ENCODE measurements at regions not wholly inside any gene's neighbourhood (a gene's known extent, or its start where the extent isn't known, plus 50 kb on each side); places are given as distances from the start of the nearest gene placed in this dataset.

DNA sequence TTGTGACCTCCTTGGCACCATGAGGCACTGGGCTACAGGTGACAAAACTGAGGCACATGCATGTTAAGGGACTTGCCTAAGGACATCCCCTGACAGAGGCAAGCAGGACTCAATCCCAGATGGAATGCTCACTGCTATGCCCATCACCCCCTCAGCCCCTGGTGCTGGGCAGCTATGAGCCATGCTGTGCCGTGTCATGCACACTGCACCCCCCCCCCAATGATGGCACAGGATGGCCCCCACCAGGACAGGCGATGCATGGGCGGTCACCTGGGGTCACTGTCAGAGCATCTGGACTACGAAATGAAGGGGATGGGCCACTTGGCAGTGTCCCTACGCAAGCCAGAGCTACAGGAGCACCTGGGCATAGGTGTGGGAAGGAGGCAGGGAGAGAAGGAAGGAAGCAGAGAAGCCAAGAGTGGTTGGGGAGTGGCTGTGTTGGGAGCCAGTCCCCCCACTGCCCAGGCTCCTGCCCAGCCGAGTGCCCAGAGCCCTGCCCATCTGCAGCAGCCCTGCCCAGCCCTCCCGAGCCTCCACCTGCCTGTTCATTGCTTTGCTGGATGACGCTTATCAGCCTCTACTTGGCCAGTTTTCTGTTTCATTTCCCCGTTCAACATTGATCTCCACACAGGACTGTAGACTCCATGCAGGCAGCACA is 84.9 kb upstream of the DIO3 start:
- no peak for DNase-seq

DNA sequence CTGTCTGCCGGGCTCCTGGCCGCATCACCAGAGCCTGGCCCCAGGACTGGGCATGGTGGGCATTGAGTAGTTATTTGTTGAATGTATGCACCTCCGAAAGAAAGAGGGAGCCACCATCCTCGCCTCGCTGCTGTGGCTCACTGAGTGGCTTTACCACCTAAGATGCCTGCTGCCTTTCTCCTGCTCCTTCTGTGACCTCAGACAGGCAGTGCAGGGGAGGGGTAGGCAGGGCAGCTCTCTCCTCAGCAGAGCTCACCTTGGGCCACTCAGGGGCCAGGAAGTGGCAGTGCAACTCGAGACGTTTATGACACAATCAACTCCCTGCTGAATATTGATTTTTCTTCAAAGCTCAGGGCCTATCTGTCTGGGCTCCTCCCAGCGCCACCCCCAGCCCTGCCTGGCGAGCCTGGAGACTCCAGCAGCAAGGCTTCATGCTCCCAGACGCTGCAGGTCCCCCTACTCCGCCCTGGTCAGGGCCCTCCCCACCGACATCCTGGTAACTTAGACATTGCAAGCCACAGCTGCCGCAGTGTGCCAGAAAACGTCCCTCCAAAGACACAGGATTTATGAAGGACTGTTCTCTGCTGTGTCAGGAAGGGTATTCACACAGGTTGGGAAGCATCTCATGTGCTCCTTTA is 84.3 kb upstream of the DIO3 start:
- peak; percentile 55 for DNase-seq

DNA sequence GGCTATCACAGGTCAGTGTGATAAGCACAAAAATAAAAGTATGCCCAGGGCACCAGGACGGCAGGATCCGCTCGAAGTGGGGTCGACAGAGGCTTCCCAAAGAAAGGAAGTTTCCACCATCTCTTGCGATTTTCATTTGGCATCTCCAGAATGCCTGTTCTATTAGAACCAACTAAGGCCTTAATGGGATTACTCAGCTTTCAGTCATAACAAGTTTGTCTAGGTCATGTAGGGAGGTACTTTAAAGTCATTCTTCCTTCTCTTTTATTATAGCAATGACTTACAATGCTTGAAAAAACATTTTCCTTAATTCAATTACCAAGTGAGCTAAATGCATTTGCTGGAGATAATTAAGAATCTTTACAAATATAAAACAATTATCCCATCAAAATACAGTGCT is 83.6 kb upstream of the DIO3 start:
- no peak for DNase-seq

DNA sequence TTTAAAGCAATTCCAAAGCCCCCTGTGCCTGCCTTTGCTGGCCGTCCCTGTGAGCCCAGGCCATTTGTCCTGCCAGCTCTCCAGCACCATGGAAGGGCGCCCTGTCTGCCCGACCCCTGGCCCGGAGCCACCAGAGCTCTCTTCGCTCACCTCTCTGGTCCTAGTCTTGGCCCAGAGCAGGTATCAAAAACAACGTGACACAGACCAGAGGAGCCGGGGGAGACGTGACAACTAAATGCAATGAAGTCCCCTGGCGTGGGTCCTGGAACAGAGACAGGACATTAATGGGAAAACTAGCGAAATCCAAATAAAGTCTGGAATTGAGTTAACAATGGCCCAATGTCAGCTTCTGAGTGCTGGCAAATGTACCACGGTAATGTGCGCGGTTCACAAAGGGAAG is 83.2 kb upstream of the DIO3 start:
- DNase-seq = no peak

DNA sequence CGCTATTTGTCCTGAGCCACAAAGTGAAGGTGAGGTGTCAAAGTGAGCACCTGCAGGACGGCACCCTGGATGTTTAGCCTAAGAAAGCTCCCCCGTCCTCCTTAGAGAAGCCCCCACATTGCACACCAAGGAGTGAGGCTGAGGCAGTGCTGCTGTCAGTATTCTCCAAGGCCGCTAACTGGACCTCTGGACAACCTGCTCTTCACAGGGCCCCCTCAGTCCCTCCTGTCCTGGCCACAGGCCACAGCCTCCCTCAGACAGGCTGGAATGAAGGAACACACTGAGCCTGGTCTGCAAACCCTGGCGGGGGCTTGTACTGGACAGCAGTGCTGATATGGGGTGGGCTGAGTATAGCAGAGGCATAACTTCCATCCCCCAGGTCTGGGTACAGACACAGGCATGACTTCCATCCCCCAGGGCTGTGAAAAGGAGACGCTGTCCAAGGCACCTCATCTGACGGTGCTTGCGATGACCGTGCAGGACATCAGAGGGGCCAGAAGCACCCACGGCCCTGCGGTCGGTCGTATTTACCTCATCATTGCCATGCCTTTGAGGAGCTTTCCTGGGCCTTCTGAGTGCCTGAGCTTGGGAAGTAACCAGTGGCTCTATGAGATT is 82.4 kb upstream of the DIO3 start:
- no peak for DNase-seq

DNA sequence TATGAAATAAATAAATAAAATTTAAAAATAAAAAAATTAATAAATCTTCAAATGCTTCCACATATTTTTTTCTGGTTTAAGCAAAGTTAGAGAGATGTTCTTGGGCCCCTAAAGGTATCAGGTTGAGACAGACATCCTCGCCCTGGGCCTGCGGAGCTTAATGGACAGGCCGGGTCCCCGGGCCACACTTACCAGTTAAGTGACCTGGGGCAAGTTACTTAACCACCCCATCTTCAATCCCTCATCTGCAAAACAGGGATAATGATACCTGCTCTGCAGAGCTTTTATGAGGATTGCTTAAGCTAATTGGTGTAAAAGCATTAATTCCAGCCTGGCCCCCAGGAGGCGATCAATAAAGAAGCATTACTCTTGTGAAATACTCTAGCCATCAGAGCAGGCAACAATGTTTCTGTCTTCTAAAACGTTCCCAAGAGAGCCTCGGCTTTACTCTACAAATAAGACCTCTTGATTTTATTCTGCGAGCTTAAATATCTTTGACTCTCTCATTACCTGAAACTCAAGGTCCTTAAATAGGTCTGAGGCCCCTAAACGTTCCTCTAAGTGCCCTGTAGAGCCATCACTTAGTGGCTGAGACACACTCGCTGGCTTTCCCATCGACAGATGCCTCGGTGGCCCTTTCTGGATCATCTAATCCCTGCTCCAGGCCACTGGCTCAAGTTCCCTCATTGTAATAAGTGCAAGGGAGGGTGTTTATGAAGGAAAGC is 81.1 kb upstream of the DIO3 start:
- no peak for DNase-seq

DNA sequence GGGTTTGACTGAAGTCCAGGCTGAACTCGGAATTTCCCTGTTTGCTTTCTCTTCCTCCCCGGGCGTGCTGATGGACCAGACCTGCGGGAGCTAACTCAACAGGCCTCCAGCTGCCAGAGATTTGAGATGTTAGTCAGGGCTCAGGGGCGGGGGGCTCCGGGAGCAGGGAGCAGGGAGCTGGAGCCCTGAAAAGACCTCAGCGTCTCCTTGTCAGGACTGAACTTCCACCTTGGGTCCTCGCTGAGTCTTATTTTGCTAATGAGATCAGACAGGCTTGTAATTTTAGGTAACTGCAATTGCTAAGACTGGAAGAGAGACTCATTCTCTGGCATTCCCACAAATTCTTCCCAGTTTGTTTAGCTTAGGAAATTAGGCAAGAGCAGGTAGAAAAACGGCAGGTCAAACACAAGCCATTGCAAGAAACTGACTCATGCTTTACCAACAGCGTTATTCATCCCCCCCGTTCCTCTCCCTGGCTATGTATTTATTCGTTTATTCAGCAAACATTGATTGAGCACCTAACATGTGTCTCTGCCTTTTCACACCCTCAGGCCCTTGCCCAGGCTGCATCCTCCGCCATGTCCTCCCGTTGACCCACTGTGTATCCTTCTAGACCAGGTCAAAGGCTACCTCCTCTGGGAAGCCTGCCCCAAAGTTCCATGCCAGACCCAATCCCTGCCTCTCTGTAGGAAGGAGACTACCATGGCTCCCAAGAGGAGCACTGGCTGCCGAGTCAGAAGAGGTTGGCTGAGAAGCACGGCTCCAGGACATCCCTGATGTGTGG is 80.4 kb upstream of the DIO3 start:
- no peak for DNase-seq

DNA sequence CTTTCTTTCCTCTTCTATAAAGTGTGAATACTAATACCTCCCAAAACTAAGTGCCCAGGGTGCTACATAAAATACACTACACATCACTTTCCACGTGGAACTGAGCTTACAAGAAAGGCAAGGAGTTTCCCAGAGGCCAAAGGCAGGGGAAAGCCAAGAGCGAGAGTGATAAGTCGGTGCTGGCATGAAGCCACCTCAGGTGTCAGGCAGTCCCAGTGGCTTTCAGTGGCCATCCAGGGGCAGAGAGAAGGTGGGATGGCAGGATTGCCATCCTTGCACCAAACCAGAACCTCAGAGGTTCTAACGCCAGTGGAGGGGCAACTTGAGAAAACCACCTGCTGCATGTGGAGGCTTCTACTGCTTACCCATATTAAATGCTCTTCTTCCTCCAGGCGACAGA is 79.7 kb upstream of the DIO3 start:
- no peak for DNase-seq

DNA sequence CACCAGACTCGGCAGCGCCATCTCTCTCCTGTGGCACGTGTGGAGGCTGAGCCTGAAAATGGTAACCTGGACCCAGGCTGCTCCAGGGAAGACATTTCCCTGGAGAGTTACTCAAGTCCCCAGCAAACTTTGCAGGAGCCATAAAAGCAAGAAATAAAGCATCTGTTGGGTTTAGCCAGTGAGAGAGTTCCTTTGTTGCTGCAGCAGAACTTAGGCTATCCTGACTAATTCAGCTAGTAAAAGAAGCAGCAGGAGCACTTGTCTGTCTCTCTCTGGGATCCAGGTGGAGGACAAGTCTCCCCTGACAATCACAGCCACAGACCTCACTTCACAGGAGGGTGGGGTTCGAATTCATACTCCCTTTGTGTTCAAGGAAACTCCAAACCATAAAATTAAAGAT is 79.2 kb upstream of the DIO3 start:
- DNase-seq = no peak

DNA sequence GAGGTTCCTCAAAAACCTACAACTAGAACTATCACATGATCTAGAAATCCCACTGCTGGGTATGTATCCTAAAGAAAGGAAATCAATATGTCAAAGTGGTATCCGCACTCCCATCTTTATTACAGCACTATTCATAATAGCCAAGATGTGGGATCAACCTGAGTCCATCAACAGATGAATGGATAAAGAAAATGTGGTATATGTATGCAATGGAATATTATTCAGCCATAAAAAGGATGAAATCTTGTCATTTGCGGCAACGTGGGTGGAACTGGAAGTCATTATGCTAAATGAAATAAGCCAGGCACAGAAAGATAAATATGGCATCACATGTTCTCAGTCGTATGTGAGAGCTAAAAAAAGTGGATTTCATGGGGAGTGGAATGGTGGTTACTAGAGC is 77.5 kb upstream of the DIO3 start:
- no peak for DNase-seq

DNA sequence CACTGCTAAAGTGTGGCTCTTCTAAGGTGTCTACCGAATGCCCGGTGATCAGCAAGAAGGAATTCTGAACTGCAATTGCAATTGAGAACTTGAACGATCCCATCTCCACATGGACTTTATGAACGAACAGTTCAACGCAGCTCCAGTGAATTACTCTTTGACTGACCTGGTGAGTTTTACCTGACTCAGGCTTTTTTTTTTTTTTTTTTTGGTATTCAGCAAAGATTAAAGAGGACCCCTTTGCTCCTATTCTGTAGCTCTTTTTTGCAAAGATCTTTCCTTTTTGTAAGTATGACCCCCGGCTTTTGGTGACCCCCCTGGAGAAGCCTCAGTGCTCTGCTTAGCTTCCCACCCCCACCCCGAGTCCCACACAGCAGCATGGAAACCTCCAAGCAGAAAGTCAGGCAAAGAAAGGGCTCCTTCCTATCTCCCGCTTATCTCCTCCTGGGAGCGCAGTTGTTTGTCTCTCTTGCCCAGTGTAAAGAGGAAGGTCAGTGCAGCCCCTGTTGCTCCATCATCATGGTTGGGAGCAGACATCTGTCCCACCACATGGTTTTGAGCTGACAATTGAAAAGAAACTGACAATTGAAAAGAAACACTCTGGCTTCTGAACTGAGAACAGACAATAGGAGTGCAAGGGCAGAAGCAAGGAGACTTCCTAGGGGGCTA is 72.1 kb upstream of the DIO3 start:
- DNase-seq = no peak

DNA sequence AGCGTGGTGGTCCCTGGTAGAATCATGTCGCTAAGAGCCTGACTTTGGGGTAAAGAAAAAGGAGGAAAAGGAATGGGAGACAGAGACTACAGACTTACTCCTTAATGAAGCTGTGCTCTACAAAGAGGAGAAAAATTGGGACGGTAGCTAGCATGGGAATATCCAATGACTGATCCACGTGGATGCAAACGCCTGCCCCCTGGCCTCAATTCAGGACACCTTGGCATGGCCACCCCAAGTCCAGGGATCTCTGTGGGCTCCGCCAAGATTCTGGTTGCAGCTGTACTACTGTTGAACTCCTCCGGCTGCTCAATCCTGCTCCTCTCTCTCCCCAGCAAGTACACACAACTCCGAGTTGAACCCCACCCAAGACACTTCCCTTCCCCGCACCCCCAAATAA is 70.5 kb upstream of the DIO3 start:
- no peak for DNase-seq

DNA sequence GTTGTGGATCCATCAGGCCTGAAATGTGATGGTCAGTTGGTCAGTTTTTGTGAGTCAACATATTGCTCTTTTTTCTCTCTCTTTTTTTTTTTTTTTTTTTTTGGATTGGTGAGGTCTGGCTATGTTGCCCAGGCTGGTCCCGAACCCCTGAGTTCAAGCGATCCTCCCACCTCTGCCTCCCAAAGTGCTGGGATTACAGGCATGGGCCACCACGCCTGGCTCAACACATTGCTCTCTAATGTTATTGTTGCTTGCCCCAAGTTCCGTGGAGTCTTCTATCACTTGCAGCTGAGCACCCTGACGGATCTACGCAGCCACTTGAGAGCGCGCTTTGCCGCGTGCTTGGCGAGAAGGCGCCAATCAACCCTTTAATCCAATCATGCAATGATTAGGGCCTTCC is 69.5 kb upstream of the DIO3 start:
- no peak for DNase-seq

DNA sequence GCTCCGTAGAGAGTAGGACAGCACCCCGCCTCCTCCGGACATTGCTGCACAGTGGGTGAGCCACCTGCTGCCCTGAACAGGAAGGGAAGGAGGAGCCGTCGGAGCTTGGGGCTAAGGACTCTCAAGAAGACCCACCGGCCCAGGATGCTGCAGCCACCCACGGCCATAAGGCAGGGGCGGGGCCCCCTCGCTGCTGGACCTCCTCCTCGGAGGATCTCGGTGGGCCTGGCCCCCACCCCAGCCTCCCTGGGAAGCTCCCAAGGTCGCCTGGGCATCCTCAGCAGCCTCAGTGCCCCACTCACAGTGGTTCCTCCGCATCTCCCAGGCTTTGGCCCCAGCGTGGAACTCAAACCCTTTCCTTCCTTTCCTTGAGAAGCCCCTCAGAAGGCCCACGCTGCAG is 68.6 kb upstream of the DIO3 start:
- DNase-seq = no peak

DNA sequence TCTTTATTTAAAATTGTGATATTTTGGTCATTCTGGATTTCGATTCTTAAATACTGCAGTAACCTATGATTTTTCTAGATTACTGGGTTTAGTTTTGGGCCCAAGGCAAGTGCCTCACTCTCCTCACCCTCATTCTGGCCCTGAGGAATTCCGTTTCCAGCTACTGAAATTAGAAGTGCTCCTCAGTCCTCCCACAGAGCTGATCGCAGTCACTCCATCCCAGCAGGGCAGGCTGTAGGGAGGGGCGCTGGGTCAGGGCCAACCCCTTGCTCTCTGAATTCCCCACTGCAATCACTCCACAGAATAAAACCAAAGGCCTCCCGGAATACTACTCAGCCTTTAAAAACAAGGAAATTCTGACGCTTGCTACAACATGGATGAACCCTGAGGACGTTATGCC is 66.5 kb upstream of the DIO3 start:
- no peak for DNase-seq

DNA sequence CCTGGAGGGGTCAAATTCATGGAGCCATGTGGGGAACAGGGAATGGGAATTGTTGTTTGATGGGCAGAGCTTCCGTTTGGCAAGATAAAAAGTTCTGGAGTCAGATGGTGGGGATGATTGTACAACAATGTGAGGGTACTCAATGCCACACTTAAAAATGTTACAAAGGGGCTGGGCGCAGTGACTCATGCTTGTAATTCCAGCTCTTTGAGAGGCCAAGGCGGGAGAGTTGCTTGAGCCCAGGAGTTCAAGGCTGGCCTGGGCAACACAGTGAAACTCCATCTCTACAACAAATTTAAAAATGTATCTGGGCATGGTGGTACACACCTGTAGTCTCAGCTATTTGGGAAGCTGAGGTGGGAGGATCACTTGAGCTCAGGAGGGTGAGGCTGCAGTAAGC is 66.0 kb upstream of the DIO3 start:
- no peak for DNase-seq

DNA sequence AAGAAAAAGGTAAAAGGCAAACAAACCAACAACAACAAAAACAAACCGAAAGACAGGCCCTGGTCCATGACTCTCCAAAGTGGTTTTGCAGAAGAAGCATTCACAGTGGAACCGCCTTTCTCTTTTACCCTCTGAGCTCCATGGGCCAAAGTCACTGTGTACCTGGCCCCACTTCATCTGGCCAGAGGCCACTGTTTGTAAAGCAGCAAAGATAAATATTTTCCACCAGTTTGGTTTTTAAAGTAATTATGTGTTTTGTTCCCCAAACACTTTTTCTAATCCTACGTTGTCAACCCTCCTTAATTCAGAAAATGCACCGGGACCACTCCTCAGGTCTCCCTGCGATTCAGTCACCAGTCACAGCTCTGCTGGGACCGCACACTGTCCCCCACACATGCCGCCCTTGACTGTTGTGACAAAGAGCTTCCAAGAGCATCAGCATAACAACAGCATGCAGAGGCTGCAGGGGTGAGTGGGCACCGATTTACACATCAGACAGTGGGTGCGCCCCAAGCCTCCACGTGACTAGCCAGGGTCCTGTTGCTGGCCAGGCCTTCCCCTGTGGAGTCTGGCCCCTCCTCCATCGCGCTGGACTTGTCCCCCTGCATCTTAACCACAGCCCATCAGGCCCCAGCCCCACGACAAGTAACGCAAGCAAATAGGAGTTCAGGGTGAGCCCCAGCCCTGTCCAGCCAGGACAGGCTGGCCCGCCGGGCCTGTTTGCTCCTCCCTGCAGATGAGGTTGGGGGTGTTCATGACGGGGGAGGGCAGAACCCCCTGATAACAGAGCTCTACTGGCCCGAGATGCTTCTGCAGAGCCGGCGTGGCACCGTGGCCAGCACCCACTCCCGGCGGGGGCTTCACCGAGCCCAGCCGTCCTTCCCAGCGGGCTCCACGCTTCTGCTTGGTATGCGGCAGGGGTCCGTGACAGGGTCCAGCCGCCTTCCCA is 65.2 kb upstream of the DIO3 start:
- DNase-seq = no peak

DNA sequence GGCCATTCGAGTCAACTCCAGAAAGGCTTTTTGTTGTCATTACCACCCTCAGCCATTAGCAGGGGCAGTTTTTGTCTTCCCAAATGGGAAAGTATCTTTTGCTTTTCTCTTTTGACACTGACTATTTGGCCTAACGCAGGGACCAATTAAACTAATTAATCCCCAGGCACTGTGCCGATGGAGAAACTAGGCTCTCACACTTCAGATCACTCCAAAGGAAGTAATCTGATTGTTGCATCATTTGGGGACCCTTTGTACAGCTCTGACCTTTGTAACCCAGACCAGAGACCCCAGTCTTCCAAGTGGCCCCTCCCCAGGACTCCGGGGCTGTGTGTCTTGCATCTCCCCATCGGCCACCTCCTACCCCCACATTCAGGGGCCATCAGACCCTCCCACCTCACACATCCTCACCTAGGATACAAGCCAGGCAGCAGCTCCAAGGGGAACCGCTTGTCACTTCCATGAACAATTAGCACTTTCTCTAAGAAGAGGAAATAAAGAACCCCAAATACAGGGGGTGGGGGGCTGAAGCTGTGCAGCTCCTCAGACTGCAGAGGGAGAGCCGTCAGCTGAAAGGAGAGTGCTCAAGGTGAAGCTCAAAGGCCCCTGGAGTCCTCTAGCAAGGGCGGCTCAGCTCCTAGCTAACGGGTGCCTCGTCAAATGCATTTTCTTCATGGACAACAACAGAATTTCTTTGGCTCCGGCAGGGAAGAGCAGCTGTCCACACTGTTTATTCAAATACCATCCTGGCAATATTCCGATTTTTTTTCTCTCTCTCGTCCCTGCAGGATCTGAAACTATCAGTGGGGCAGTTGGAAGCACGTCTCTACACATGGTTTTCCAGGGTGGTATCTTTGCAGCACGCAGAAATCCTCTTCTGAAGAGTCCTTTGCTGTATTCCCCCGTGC is 64.3 kb upstream of the DIO3 start:
- DNase-seq = no peak

DNA sequence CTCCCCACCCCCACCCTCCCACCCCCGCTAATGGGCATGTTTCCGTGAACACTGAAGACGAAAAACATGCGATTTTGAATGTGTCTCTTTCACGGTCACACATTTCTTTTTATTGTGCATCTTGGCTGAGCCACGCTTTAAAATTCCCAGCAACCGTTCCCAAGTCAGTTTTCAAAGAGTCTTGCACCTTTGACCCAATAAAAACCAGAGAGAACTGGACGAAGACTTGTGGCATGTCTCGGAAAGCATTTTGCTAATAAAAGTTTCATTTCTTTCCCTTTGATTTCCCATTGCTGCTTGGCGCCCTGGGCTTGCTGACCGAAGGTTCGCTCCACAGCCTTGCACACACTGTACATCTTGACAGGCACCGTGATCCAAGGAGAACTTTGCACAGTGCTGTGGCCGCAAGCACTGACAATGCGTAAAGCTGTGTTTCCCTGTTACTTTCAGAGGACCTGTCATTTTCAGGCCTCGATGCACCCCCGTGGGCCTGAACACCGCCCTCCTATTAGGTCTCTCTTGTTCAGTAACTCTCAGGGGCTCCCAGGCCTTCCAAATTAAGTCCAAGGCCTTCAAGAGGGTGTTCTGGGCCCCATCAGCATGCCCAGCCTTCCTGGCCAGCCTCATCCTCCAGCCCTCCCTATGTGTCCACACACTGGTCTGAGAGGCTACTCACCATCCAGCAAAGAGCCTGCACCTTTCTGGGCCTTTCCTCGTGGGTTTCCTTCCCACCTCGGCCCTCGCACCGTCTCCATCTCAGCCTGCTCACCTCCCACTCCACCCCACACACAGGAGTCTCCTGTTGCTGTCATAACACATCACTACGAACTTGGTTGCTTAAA is 63.4 kb upstream of the DIO3 start:
- DNase-seq = no peak

DNA sequence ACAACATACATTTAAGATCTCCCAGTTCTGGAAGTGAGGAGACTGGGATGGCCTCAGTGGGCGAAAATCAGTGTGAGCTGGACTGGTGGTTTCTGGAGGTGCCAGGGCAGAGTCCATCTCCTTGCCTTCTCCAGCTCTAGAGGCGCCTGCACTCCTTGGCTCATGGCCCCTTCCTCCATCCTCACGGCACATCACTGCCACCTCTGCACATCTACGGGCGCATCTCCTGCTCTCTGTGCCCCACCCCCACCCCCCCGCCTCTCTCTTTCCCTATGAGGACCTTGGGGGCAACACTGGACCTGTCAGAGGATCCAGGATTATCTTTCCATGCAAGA is 62.8 kb upstream of the DIO3 start:
- DNase-seq = no peak

Data from NCI-H345 (cell line).